Activated CD8-positive, alpha-beta memory T cell treated with anti-CD3 and anti-CD28 coated beads for 48 hours (primary cell): ENCODE measurements at regions not wholly inside any gene's neighbourhood (a gene's known extent, or its start where the extent isn't known, plus 50 kb on each side); places are given as distances from the start of the nearest gene placed in this dataset.

Experiments used
- DNase-seq, 3 experiments: peaks; one replicate each; pipeline ENCODE4 v3.0.0-alpha.2; 2020; ENCODE audit warnings: low read depth in 2 of 3, low spot score in 2 of 3

GRCh38 chr2:65799141-65799854 lies 366.9 kb upstream of the SPRED2 start:
- no peak for DNase-seq

- DNase-seq, result no peak
These were observed 366.2 kb upstream of the SPRED2 start for GRCh38 chr2:65798641-65799040.

- DNase-seq, result no peak
These were observed 362.6 kb upstream of the SPRED2 start for GRCh38 chr2:65794994-65795393.

- no peak for DNase-seq
These were observed 359.1 kb upstream of the SPRED2 start for GRCh38 chr2:65791404-65791975.

GRCh38 chr2:65790676-65790935 lies 358.2 kb upstream of the SPRED2 start:
- DNase-seq, result no peak

GRCh38 chr2:65789923-65790675 lies 357.7 kb upstream of the SPRED2 start:
- no peak for DNase-seq

GRCh38 chr2:65788556-65788955 lies 356.2 kb upstream of the SPRED2 start:
- no peak for DNase-seq

- no peak for DNase-seq
These were observed 354.4 kb upstream of the SPRED2 start for GRCh38 chr2:65786765-65787164.

GRCh38 chr2:65786007-65786717 lies 353.8 kb upstream of the SPRED2 start:
- no peak for DNase-seq

- no peak for DNase-seq
These were observed 350.7 kb upstream of the SPRED2 start for GRCh38 chr2:65782996-65783650.

- no peak for DNase-seq
These were observed 349.8 kb upstream of the SPRED2 start for GRCh38 chr2:65782186-65782585.

- no peak for DNase-seq
These were observed 349.4 kb upstream of the SPRED2 start for GRCh38 chr2:65781756-65782155.

GRCh38 chr2:65779021-65779420 lies 346.6 kb upstream of the SPRED2 start:
- no peak for DNase-seq

- no peak for DNase-seq
These were observed 345.7 kb upstream of the SPRED2 start for GRCh38 chr2:65778137-65778536.

- DNase-seq, result no peak
These were observed 343.4 kb upstream of the SPRED2 start for GRCh38 chr2:65775839-65776238.

GRCh38 chr2:65767946-65768345 lies 335.5 kb upstream of the SPRED2 start:
- no peak for DNase-seq

- no peak for DNase-seq
These were observed 334.4 kb upstream of the SPRED2 start for GRCh38 chr2:65766768-65767267.

- DNase-seq, result no peak
These were observed 333.0 kb upstream of the SPRED2 start for GRCh38 chr2:65765376-65765775.

GRCh38 chr2:65762068-65762467 lies 329.7 kb upstream of the SPRED2 start:
- DNase-seq, result no peak

- no peak for DNase-seq
These were observed 321.8 kb upstream of the SPRED2 start for GRCh38 chr2:65754219-65754618.

GRCh38 chr2:65751408-65751807 lies 319.0 kb upstream of the SPRED2 start:
- no peak for DNase-seq
